ENCODE measurements at regions not wholly inside any gene's neighbourhood (a gene's known extent, or its start where the extent isn't known, plus 50 kb on each side); places are given as distances from the start of the nearest gene placed in this dataset.

- H3K4me3 Mint-ChIP-seq = no peak overlapping the region
- H3K36me3 Mint-ChIP-seq = peaks cover 1% of the 10 kb centered on the region
- H3K4me1 Mint-ChIP-seq = peaks cover 10% of the 10 kb centered on the region
- no peak overlapping the region for H3K27ac Mint-ChIP-seq
- TF ChIP-seq CTCF (IDR thresholded peaks at IDR 0.05; ENCODE audit: unreplicated experiment) = no peak
- no peak for DNase-seq (ENCODE audit: low spot score in 2 of 2, unreplicated experiment in 2 of 2)
- H3K27me3 Mint-ChIP-seq (ENCODE audit: low read depth) = no peaks in the 10 kb centered on the region
- H3K9me3 Mint-ChIP-seq = peaks cover 8% of the 10 kb centered on the region
These were observed 227.0 kb downstream of the SPRY2 start for GRCh38 chr13:80113714-80114454.

GRCh38 chr13:80109303-80109702 is 231.6 kb downstream of the SPRY2 start:
- H3K27ac Mint-ChIP-seq = no peak overlapping the region
- H3K4me1 Mint-ChIP-seq = no peaks in the 10 kb centered on the region
- DNase-seq (ENCODE audit: low spot score in 2 of 2, unreplicated experiment in 2 of 2) = no peak
- TF ChIP-seq CTCF (IDR thresholded peaks at IDR 0.05; ENCODE audit: unreplicated experiment) = no peak
- H3K27me3 Mint-ChIP-seq (ENCODE audit: low read depth) = no peaks in the 10 kb centered on the region
- H3K4me3 Mint-ChIP-seq = no peak overlapping the region
- peaks cover 11% of the 10 kb centered on the region for H3K9me3 Mint-ChIP-seq
- H3K36me3 Mint-ChIP-seq = no peaks in the 10 kb centered on the region

GRCh38 chr13:80105350-80105749 is 235.6 kb downstream of the SPRY2 start:
- TF ChIP-seq CTCF (IDR thresholded peaks at IDR 0.05; ENCODE audit: unreplicated experiment) = no peak
- DNase-seq (ENCODE audit: low spot score in 2 of 2, unreplicated experiment in 2 of 2) = no peak
- Mint-ChIP-seq H3K36me3 (no peaks in the 10 kb centered on the region), H3K9me3 (peaks cover 11% of the 10 kb centered on the region), H3K27me3 (ENCODE audit: low read depth) (no peaks in the 10 kb centered on the region), H3K4me3 (no peak overlapping the region), H3K27ac (no peak overlapping the region), H3K4me1 (peaks cover 4% of the 10 kb centered on the region)

GRCh38 chr13:80101040-80101439 is 239.9 kb downstream of the SPRY2 start:
- H3K27me3 Mint-ChIP-seq (ENCODE audit: low read depth) = no peaks in the 10 kb centered on the region
- H3K4me1 Mint-ChIP-seq = peaks cover 4% of the 10 kb centered on the region
- no peak for DNase-seq (ENCODE audit: low spot score in 2 of 2, unreplicated experiment in 2 of 2)
- no peaks in the 10 kb centered on the region for H3K36me3 Mint-ChIP-seq
- H3K4me3 Mint-ChIP-seq = no peak overlapping the region
- no peak for TF ChIP-seq CTCF (IDR thresholded peaks at IDR 0.05; ENCODE audit: unreplicated experiment)
- no peak overlapping the region for H3K27ac Mint-ChIP-seq
- peaks cover 7% of the 10 kb centered on the region for H3K9me3 Mint-ChIP-seq

- no peak for DNase-seq (ENCODE audit: low spot score in 2 of 2, unreplicated experiment in 2 of 2)
- Mint-ChIP-seq H3K27me3 (ENCODE audit: low read depth) (no peaks in the 10 kb centered on the region), H3K27ac (no peak overlapping the region), H3K4me3 (no peak overlapping the region), H3K4me1 (peaks cover 4% of the 10 kb centered on the region), H3K36me3 (no peaks in the 10 kb centered on the region), H3K9me3 (peaks cover 7% of the 10 kb centered on the region)
- TF ChIP-seq CTCF (IDR thresholded peaks at IDR 0.05; ENCODE audit: unreplicated experiment) = no peak
These were observed 240.3 kb downstream of the SPRY2 start for GRCh38 chr13:80100636-80101035.
